ENCODE measurements at regions not wholly inside any gene's neighbourhood (a gene's known extent, or its start where the extent isn't known, plus 50 kb on each side); places are given as distances from the start of the nearest gene placed in this dataset.

DNA sequence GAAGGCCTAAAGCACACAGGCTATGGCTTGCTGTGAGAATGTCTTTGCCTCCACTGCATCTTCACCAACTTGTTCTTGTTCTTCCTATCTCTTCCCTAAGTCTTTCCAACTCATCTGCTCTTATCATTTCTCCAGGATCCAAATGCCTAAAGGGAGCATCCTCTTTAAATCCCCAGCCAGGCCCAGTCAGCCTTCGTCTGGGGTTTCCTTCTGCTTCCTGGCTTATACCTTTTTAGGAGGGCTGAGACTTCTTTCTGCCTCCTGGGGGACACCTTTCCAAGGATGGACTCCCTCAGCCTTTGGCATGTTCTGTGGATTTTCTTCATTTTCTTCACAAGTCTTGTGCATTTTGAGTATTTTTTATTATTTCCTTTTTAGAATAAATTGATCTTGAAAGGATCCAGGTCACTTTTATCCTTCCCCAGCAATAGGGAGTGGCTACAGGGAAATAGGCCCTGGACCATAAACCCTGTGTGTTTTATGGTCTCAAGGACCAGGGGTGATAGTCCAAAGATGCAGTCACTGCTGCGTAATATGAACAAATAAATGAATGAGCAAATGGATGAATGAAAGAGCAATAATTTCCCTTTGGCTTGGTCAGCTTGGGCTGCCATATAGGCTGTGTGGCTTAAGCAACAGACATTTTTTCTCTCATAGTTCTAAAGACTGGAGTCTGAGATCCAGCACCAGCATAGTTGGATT is 122.1 kb upstream of the LRIG1 start:
- WGBS, 2 donors (ENCODE audit: low coverage in 1 of 2): 51 to 67% methylated on average over 1 to 2 of the region's 2 CpGs

DNA sequence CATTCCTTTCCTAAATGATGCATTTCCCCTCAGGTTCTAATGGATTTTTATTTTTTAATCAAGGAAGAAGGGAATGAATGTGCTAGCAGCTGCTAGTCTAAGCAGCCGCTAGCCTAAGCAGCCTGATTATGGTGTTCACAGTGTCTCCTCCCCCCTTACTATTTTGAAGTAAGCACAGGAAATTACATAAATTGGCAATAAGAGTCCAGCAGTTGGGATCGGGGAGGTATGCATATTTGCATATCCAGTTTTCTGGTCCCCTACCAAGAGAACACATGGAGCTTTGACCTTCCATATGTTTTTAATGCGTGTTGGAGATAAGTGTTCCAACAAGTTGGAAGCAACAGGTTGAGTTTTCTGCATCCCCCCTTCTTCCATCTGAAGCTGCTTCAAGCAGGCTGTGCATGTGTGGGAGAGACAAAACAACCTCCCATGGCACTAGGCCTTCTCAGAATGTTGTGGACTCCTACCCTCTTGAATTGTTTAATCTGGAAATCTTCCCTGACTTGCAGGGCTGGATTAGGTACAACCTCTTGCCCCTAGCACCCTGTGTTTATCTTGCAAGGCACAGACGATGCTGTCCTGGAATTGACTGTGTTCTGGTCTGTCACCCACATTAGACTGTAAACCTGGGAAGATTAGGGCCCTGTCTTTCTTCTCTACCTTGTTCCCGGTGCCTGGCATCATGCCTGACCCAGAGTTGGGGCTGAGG is 124.8 kb upstream of the LRIG1 start:
- Histone ChIP-seq H3K36me3 (no peaks in the 10 kb centered on the region), H3K27ac (peak overlapping the region in 1 of 4 donors; percentile 24), H3K27me3 (no peaks in the 10 kb centered on the region), H3K4me3 (no peak overlapping the region), H3K9me3 (no peaks in the 10 kb centered on the region), H3K4me1 (peaks cover 0 to 20% (median 8%) of the 10 kb centered on the region in 4 donors)
- 48 to 54% methylated on average over 3 to 5 of the region's 5 CpGs for WGBS, 2 donors (ENCODE audit: low coverage in 1 of 2)
- DNase-seq: no peak
- TF ChIP-seq POLR2AphosphoS5 (IDR thresholded peaks at IDR 0.05) (no peak), EP300 (IDR thresholded peaks at IDR 0.05; ENCODE audit: low read depth) (no peak), CTCF (IDR thresholded peaks at IDR 0.05) (no peak), POLR2A (IDR thresholded peaks at IDR 0.05) (no peak)
- in situ Hi-C loops (cut with MboI; ENCODE audit: low pct_ligation_motif_present in 1 of 4, low pct_unique_long_range_greater_than_20kb in 1 of 4, low sequenced_read_pairs in 3 of 4): no loop called here
- intact Hi-C loops (cut with DNase I; ENCODE audit: low total_unique reads): no loop called here

More for the DNA sequence above, 122.1 kb upstream of the LRIG1 start:
- intact Hi-C loops (cut with DNase I; ENCODE audit: low total_unique reads) (no loop called here), in situ Hi-C loops (cut with MboI; ENCODE audit: low pct_ligation_motif_present in 1 of 4, low pct_unique_long_range_greater_than_20kb in 1 of 4, low sequenced_read_pairs in 3 of 4) (no loop called here)
- no peak for TF ChIP-seq CTCF (IDR thresholded peaks at IDR 0.05)
- TF ChIP-seq POLR2AphosphoS5 (IDR thresholded peaks at IDR 0.05): peak in 1 of 3 donors; percentile 42
- no peak for TF ChIP-seq EP300 (IDR thresholded peaks at IDR 0.05; ENCODE audit: low read depth)
- TF ChIP-seq POLR2A (IDR thresholded peaks at IDR 0.05): no peak
- Histone ChIP-seq H3K27ac (peak overlapping the region in 3 of 4 donors; percentile 38 to 48 (median 39)), H3K27me3 (no peaks in the 10 kb centered on the region), H3K36me3 (no peaks in the 10 kb centered on the region), H3K4me3 (no peak overlapping the region), H3K9me3 (no peaks in the 10 kb centered on the region), H3K4me1 (peaks cover 0 to 20% (median 8%) of the 10 kb centered on the region in 4 donors)
- peak; percentile 29 for DNase-seq

DNA sequence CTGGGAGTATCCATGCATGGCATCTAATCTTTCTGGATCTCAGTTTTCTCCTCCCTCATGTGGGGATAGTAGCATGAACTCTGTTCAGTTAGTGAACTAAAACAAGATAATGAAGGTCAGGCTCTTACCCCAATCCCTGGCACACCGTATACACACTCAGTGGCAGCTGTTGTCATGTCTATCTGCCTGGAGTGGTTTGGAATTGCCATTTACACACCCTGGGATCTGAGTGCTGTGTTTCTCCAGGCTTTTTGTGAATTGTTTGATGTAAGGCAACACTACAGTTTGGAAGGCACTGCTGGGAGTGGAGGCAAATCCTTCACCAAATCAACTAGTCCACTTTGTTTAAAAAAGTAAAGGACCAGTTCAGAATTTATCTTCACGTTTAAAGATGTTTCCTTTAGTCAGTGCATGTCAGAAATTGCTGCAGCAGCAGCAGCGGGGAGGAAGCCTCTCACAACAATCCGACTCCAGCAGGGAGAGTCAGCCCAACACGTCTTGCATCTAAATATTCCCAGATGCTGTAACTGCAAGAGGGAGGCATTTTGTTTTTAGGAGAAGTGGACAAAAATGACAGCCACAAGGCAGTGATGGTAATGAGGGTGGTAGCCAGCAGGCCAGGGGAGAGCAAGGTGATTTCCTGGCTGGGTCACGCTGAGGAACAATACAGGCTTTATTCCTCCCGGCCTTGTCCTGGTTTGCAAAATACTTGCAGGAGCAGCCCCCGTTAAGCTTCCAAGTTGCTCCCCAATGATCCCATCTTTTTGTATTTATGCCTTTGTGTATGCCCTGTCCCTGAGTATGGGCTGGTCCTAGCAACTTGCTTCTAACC is 128.5 kb upstream of the LRIG1 start:
- peaks cover 0 to 9% (median 0%) of the 10 kb centered on the region in 4 donors for H3K4me1 ChIP-seq
- WGBS, 2 donors (ENCODE audit: low coverage in 1 of 2): 69 to 82% methylated on average over 8 of the region's 8 CpGs
- no peaks in the 10 kb centered on the region for H3K27me3 ChIP-seq
- TF ChIP-seq POLR2AphosphoS5 (IDR thresholded peaks at IDR 0.05) (no peak), EP300 (IDR thresholded peaks at IDR 0.05; ENCODE audit: low read depth) (no peak), CTCF (IDR thresholded peaks at IDR 0.05) (no peak), POLR2A (IDR thresholded peaks at IDR 0.05) (no peak)
- H3K36me3 ChIP-seq: no peaks in the 10 kb centered on the region
- no peak overlapping the region for H3K4me3 ChIP-seq
- H3K27ac ChIP-seq: no peak overlapping the region
- DNase-seq: no peak
- no peaks in the 10 kb centered on the region for H3K9me3 ChIP-seq
- in situ Hi-C loops (cut with MboI; ENCODE audit: low pct_ligation_motif_present in 1 of 4, low pct_unique_long_range_greater_than_20kb in 1 of 4, low sequenced_read_pairs in 3 of 4): no loop called here
- intact Hi-C loops (cut with DNase I; ENCODE audit: low total_unique reads): no loop called here

DNA sequence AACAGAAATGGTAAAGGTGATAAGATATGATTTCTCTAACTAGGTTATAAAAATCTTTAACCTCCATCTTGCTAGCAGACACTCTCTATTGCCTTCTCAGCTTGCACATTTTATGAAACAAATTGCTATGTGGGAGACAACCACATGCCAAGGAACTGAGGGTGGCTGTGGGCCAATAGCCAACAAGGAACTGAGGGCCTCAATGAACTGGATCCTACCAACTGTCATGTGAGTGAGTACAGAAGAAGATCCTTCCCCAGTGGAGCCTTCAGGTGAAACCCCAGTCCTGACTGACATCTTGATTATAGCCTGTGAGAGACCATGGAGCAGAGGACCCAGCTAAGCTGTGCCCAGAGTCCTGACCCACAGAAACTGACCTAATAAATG is 129.2 kb upstream of the LRIG1 start:
- no peaks in the 10 kb centered on the region for H3K27me3 ChIP-seq
- H3K27ac ChIP-seq: no peak overlapping the region
- no peak overlapping the region for H3K4me3 ChIP-seq
- H3K36me3 ChIP-seq: no peaks in the 10 kb centered on the region
- intact Hi-C loops (cut with DNase I; ENCODE audit: low total_unique reads) (no loop called here), in situ Hi-C loops (cut with MboI; ENCODE audit: low pct_ligation_motif_present in 1 of 4, low pct_unique_long_range_greater_than_20kb in 1 of 4, low sequenced_read_pairs in 3 of 4) (no loop called here)
- TF ChIP-seq EP300 (IDR thresholded peaks at IDR 0.05; ENCODE audit: low read depth) (no peak), POLR2AphosphoS5 (IDR thresholded peaks at IDR 0.05) (no peak), POLR2A (IDR thresholded peaks at IDR 0.05) (no peak), CTCF (IDR thresholded peaks at IDR 0.05) (no peak)
- no peaks in the 10 kb centered on the region for H3K9me3 ChIP-seq
- H3K4me1 ChIP-seq: peaks cover 0 to 6% (median 0%) of the 10 kb centered on the region in 4 donors
- DNase-seq: no peak

All from transverse colon (tissue), 4 donors.